HL-60 (cell line): ENCODE measurements at regions not wholly inside any gene's neighbourhood (a gene's known extent, or its start where the extent isn't known, plus 50 kb on each side); places are given as distances from the start of the nearest gene placed in this dataset.

Source experiments
- DNase-seq, 2 experiments: peaks; one replicate each; pipeline ENCODE4 v3.0.0-alpha.2; 2010 to 2020; ENCODE audit warnings: low read depth in 1 of 2, low spot score in 1 of 2
- H3K27ac ChIP-seq: fragments of 250-450 bp; sonication (Bioruptor Pico); replicated peaks from 2 replicates; pipeline ENCODE4 v1.5.1; 2020; ENCODE audit warnings: mild to moderate bottlenecking, moderate library complexity
- H3K27me3 ChIP-seq: fragments of 250-450 bp; sonication (Bioruptor Pico); 2 replicates; pipeline ENCODE4 v1.5.1; 2021; ENCODE audit warnings: mild to moderate bottlenecking, moderate library complexity; ENCODE audit not compliant: insufficient read depth, poor library complexity, severe bottlenecking
- H3K4me3 ChIP-seq: replicated peaks from 2 replicates; pipeline ENCODE4 v1.5.1; 2011; ENCODE audit warnings: mild to moderate bottlenecking, control low read depth, low read length; ENCODE audit not compliant: insufficient read depth
- GABPA ChIP-seq: IDR thresholded peaks from 2 replicates; pipeline ENCODE4 v1.6.1; 2012; ENCODE audit warnings: low read depth
- POLR2AphosphoS5 ChIP-seq: IDR thresholded peaks from 2 replicates; pipeline ENCODE4 v1.6.1; 2012; ENCODE audit warnings: low read depth
- SPI1 ChIP-seq: IDR thresholded peaks from 2 replicates; pipeline ENCODE4 v1.6.1; 2012; ENCODE audit warnings: low read depth, mild to moderate bottlenecking, borderline replicate concordance
- TF ChIP-seq, protein P1 (sequence below): IDR thresholded peaks from one replicate; pipeline ENCODE4 v1.5.1; 2011; ENCODE audit warnings: low read length, control low read depth, inconsistent platforms; ENCODE audit not compliant: insufficient read depth
- TF ChIP-seq, protein P2 (sequence below): IDR thresholded peaks from 2 replicates; pipeline ENCODE4 v1.6.1; 2012; ENCODE audit warnings: low read depth; ENCODE audit not compliant: insufficient replicate concordance

DNA sequence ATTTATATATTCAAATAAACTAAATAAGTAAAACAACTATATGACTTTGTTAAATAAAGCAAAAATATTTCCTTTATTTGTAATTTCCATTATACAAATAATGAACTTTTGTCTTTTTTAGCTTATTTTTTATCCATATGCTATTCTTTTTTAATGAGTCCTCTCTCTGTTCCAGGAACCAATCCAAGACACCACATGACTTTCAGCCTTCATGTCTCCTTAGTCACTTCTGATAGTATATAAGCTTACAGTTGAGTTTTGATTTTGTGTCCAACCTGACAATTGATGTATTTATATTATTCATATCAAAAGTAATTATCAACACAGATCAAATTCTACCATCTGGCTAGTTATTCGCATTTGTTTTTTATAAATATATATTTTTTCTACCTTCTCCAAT, 582.3 kb upstream of the GJE1 start:
- no peaks in the 10 kb centered on the region for H3K27me3 ChIP-seq
- TF ChIP-seq SPI1 (no peak), POLR2AphosphoS5 (no peak), GABPA (no peak)
- TF ChIP-seq, protein P1, sequence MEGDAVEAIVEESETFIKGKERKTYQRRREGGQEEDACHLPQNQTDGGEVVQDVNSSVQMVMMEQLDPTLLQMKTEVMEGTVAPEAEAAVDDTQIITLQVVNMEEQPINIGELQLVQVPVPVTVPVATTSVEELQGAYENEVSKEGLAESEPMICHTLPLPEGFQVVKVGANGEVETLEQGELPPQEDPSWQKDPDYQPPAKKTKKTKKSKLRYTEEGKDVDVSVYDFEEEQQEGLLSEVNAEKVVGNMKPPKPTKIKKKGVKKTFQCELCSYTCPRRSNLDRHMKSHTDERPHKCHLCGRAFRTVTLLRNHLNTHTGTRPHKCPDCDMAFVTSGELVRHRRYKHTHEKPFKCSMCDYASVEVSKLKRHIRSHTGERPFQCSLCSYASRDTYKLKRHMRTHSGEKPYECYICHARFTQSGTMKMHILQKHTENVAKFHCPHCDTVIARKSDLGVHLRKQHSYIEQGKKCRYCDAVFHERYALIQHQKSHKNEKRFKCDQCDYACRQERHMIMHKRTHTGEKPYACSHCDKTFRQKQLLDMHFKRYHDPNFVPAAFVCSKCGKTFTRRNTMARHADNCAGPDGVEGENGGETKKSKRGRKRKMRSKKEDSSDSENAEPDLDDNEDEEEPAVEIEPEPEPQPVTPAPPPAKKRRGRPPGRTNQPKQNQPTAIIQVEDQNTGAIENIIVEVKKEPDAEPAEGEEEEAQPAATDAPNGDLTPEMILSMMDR: no peak
- TF ChIP-seq, protein P2, sequence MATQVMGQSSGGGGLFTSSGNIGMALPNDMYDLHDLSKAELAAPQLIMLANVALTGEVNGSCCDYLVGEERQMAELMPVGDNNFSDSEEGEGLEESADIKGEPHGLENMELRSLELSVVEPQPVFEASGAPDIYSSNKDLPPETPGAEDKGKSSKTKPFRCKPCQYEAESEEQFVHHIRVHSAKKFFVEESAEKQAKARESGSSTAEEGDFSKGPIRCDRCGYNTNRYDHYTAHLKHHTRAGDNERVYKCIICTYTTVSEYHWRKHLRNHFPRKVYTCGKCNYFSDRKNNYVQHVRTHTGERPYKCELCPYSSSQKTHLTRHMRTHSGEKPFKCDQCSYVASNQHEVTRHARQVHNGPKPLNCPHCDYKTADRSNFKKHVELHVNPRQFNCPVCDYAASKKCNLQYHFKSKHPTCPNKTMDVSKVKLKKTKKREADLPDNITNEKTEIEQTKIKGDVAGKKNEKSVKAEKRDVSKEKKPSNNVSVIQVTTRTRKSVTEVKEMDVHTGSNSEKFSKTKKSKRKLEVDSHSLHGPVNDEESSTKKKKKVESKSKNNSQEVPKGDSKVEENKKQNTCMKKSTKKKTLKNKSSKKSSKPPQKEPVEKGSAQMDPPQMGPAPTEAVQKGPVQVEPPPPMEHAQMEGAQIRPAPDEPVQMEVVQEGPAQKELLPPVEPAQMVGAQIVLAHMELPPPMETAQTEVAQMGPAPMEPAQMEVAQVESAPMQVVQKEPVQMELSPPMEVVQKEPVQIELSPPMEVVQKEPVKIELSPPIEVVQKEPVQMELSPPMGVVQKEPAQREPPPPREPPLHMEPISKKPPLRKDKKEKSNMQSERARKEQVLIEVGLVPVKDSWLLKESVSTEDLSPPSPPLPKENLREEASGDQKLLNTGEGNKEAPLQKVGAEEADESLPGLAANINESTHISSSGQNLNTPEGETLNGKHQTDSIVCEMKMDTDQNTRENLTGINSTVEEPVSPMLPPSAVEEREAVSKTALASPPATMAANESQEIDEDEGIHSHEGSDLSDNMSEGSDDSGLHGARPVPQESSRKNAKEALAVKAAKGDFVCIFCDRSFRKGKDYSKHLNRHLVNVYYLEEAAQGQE: no peak
- H3K27ac ChIP-seq: no peak overlapping the region
- DNase-seq: no peak
- H3K4me3 ChIP-seq: no peak overlapping the region

DNA sequence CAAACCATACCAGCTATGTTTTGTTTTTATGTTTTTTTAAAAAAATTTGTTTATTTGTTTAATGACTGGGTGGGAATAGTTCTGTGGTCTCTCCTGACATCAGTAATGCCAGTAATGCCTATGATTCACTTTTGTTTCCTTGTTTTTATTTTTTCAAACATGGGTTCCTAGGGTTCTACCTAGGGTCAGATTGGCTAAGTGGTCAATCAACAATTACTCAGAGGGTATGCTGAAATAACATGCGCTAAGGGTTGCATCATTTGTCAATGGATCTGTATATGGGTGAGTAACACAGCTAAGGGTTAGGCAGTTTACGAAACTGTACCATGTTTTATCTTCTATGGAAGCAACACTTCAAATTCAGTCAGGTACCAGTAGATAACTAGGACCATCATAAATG, 583.8 kb upstream of the GJE1 start:
- TF ChIP-seq GABPA (no peak), POLR2AphosphoS5 (no peak), SPI1 (no peak)
- TF ChIP-seq, protein P1: no peak
- TF ChIP-seq, protein P2: no peak
- no peak overlapping the region for H3K27ac ChIP-seq

DNA sequence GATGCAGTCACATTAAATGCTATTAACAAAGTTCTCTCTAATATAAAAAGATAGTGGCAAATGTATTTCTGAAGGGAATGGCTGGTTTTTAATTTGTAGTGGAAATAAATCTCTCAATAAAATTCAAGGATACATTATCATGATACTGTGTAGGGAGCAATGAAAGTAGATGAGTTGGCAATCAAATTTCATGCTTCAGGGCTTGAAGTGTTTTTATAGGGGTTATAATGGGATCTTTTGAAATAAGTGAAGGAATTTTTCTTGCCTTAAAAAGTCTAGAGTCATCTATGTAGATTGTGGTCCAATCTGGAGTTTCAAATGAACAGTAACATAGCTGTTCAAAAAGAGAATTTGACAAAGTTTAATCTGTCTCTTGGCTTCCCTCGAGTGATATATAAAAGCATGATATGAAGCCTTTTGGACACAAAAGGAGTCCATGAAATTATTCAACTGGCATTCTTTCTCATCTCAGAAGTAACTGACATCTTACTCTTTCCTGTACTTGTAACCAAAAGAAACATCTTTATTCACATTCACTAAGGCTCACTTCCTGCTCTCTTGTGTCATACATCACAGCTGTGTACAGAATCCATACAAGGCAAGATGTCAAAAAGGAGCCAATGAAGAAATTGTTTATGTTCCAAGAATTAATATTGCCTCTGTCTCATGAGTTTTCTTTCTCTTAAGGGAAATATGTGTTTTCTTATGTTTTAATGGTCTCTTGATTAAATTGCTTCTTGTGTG, 591.0 kb upstream of the GJE1 start:
- no peak for DNase-seq
- Histone ChIP-seq H3K27me3 (no peaks in the 10 kb centered on the region), H3K4me3 (no peak overlapping the region), H3K27ac (no peak overlapping the region)
- TF ChIP-seq POLR2AphosphoS5 (no peak), SPI1 (no peak), GABPA (no peak)
- TF ChIP-seq, protein P2: no peak
- TF ChIP-seq, protein P1: no peak

More for the DNA sequence above, 583.8 kb upstream of the GJE1 start:
- H3K27me3 ChIP-seq: no peaks in the 10 kb centered on the region
- no peak overlapping the region for H3K4me3 ChIP-seq
- DNase-seq: no peak
